Upper lobe of left lung (tissue), 6 donors: ENCODE measurements at regions not wholly inside any gene's neighbourhood (a gene's known extent, or its start where the extent isn't known, plus 50 kb on each side); places are given as distances from the start of the nearest gene placed in this dataset.
"Not testable (repeated sequence)": the region's sequence is repeated elsewhere in the genome, so short reads cannot be mapped to it uniquely, and the experiment has no call there.

Experiments
- ATAC-seq, 2 donors: fragments of 200-7000 bp; cut with Tn5 transposase; one replicate each; pipeline ENCODE4 v1.9.1; 2022; ENCODE audit warnings: mild to moderate bottlenecking in 2 of 2, moderate library complexity in 2 of 2; ENCODE audit not compliant: low FRiP score in 2 of 2
- DNase-seq, 2 donors: peaks; one replicate each; pipeline ENCODE4 v3.0.0-alpha.2; 2019 to 2020
- H3K27ac ChIP-seq, 4 donors: fragments of 200-600 bp; sonication (generic); one replicate each; pipeline ENCODE4 v1.5.1; 2016 to 2019
- H3K27me3 ChIP-seq, 4 donors: fragments of 200-600 bp; sonication (generic); one replicate each; pipeline ENCODE4 v1.5.1; 2017 to 2019
- H3K36me3 ChIP-seq, 4 donors: fragments of 200-600 bp; sonication (generic); one replicate each; pipeline ENCODE4 v1.5.1; 2016 to 2019
- H3K4me1 ChIP-seq, 4 donors: fragments of 200-600 bp; sonication (generic); one replicate each; pipeline ENCODE4 v1.5.1; 2018 to 2019
- H3K4me3 ChIP-seq, 4 donors: fragments of 200-600 bp; sonication (generic); one replicate each; pipeline ENCODE4 v1.5.1; 2017 to 2019; ENCODE audit warnings: mild to moderate bottlenecking in 2 of 4, moderate library complexity in 1 of 4
- H3K9me3 ChIP-seq, 4 donors: fragments of 200-600 bp; sonication (generic); one replicate each; pipeline ENCODE4 v1.5.1; 2018 to 2019
- CTCF ChIP-seq, 6 experiments: fragments of 450-650 bp in 4 of 6; fragments of 200-600 bp in 2 of 6; sonication (generic) in 2 of 6; IDR thresholded peaks; one replicate each; pipeline ENCODE4 v1.5.1; 2016 to 2019; ENCODE audit warnings: antibody characterized with exemption in 6 of 6
- EP300 ChIP-seq, 4 donors: sonication (generic); formaldehyde crosslinking; IDR thresholded peaks; one replicate each; pipeline ENCODE4 v1.5.1; 2017; ENCODE audit warnings: antibody characterized with exemption in 4 of 4, control low read depth in 2 of 4
- POLR2A ChIP-seq, 4 donors: fragments of 450-650 bp; IDR thresholded peaks; one replicate each; pipeline ENCODE4 v1.5.1; 2016 to 2017; ENCODE audit warnings: antibody characterized with exemption in 4 of 4, mild to moderate bottlenecking in 2 of 4
- POLR2AphosphoS5 ChIP-seq, 2 donors: sonication (generic); formaldehyde crosslinking; IDR thresholded peaks; one replicate each; pipeline ENCODE4 v1.5.1; 2017; ENCODE audit warnings: antibody characterized with exemption in 2 of 2
- WGBS, 2 donors: methylation state at CpG; one replicate each; pipeline ENCODE4 v1.1.5; 2017 to 2018; 5-methylcytosine and 5-hydroxymethylcytosine counted together
- donor health status: DM: no; HTN: no; CAD: no; lungs with moderate emphysema.
- donor health status: DM: no; HTN: yes; CAD: no; lungs with severe emphysema.

DNA sequence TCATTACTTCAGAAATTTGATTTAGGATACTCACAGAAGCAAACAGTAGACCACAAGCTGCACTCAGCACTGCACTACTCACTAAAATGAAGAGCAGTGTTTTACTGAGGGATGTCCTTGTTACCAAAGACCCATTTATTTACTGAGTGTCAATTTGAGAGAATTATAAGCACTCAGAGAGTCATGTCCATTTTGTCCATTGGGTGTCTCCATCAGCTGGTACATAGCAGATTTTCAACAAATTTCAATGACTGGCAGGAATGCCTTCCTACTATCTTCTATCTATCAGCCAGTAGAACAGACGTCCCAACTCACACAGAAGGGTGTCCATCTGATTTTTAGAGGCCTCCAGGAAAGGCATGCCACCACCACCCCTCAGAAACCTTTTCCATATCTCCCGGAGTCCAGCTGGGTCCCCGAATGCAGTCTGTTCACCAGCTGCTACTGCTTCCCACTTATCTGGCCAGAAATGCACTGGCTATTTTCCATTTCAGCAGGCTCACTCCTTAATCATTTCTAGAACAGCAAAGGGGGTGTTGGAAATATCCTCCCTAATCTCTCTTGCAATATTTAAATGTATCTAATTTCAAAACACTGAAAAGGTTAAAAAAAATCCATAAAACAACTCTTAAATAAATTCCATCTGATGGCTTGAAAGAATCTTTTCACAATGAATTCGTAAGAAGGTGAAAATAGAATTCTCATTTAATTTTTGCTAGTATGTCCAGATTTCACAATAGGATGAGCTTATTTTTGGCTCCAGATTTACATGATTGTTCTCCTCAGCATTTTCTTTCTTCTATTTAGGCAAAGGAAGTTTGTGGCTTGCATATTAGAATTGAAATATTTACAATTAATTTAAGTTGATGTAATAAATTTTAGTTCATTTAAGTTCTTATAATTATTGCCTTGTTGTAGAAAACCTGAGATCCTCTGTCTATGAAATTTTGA is 1164.0 kb upstream of the CELF2 start:
- ATAC-seq = peak in 1 of 2 donors; percentile 75
- no peaks in the 10 kb centered on the region for H3K36me3 ChIP-seq
- H3K4me1 ChIP-seq = no peaks in the 10 kb centered on the region
- peaks cover 5 to 12% (median 8%) of the 10 kb centered on the region in 4 donors for H3K9me3 ChIP-seq
- DNase-seq = no peak
- H3K4me3 ChIP-seq = no peak overlapping the region
- WGBS, 2 donors = 60 to 83% methylated on average over 4 of the region's 4 CpGs
- no peaks in the 10 kb centered on the region for H3K27me3 ChIP-seq
- no peak overlapping the region for H3K27ac ChIP-seq
- TF ChIP-seq CTCF (IDR thresholded peaks at IDR 0.05) (no peak), POLR2A (IDR thresholded peaks at IDR 0.05) (no peak), POLR2AphosphoS5 (IDR thresholded peaks at IDR 0.05) (no peak), EP300 (IDR thresholded peaks at IDR 0.05) (no peak)

- H3K27ac ChIP-seq, H3K4me3 ChIP-seq, H3K36me3 ChIP-seq, H3K4me1 ChIP-seq, H3K27me3 ChIP-seq, ATAC-seq: not testable (repeated sequence)
- peaks cover 5 to 12% (median 8%) of the 10 kb centered on the region in 4 donors for H3K9me3 ChIP-seq
- peak in 1 of 2 donors; percentile 56 for DNase-seq
- 88 to 89% methylated on average over 15 to 21 of the region's 22 CpGs for WGBS, 2 donors
Observed at GRCh38 chr10:9855451-9855850, 1162.2 kb upstream of the CELF2 start.

DNA sequence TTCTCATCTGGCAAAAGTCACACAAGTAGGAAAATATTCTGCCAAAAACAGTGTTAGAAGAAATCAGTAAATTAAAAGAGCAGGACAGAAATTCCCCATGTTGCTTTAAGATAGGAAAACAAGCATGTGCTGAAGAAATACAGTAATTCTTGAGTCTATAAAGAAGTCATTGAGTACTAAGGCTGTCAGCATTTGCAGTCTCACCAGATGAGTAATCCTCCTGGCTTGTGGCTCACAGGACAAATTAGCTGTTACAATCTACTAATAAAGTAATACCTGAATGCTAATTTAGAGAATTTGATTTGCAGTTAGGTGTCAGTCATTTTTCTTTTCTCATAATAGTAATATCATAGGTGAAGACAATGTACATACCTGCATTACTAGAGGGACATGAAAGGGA is 1158.9 kb upstream of the CELF2 start:
- ATAC-seq = no peak
- no peaks in the 10 kb centered on the region for H3K4me1 ChIP-seq
- peaks cover 0 to 7% (median 2%) of the 10 kb centered on the region in 4 donors for H3K9me3 ChIP-seq
- no peak overlapping the region for H3K4me3 ChIP-seq
- TF ChIP-seq EP300 (IDR thresholded peaks at IDR 0.05) = no peak
- no peak for TF ChIP-seq POLR2A (IDR thresholded peaks at IDR 0.05)
- TF ChIP-seq POLR2AphosphoS5 (IDR thresholded peaks at IDR 0.05) = no peak
- TF ChIP-seq CTCF (IDR thresholded peaks at IDR 0.05) = no peak
- no peaks in the 10 kb centered on the region for H3K27me3 ChIP-seq
- no peaks in the 10 kb centered on the region for H3K36me3 ChIP-seq
- H3K27ac ChIP-seq = no peak overlapping the region
- DNase-seq = no peak

GRCh38 chr10:9860045-9860444 is 1157.6 kb upstream of the CELF2 start:
- TF ChIP-seq POLR2AphosphoS5 (IDR thresholded peaks at IDR 0.05) (no peak), POLR2A (IDR thresholded peaks at IDR 0.05) (no peak), EP300 (IDR thresholded peaks at IDR 0.05) (no peak), CTCF (IDR thresholded peaks at IDR 0.05) (no peak)
- no peak for DNase-seq
- H3K4me1 ChIP-seq = no peaks in the 10 kb centered on the region
- no peaks in the 10 kb centered on the region for H3K36me3 ChIP-seq
- peaks cover 0 to 7% (median 2%) of the 10 kb centered on the region in 4 donors for H3K9me3 ChIP-seq
- no peaks in the 10 kb centered on the region for H3K27me3 ChIP-seq
- ATAC-seq = no peak
- no peak overlapping the region for H3K27ac ChIP-seq
- no peak overlapping the region for H3K4me3 ChIP-seq

- Histone ChIP-seq H3K4me3 (no peak overlapping the region), H3K27ac (no peak overlapping the region), H3K4me1 (no peaks in the 10 kb centered on the region), H3K9me3 (no peaks in the 10 kb centered on the region), H3K27me3 (no peaks in the 10 kb centered on the region), H3K36me3 (no peaks in the 10 kb centered on the region)
- TF ChIP-seq POLR2A (IDR thresholded peaks at IDR 0.05) (no peak), EP300 (IDR thresholded peaks at IDR 0.05) (no peak), POLR2AphosphoS5 (IDR thresholded peaks at IDR 0.05) (no peak), CTCF (IDR thresholded peaks at IDR 0.05) (no peak)
- no peak for ATAC-seq
- DNase-seq = no peak
- 88 to 90% methylated on average over 9 of the region's 9 CpGs for WGBS, 2 donors
Observed at GRCh38 chr10:9863559-9864121, 1154.0 kb upstream of the CELF2 start.
